ENCODE measurements at regions not wholly inside any gene's neighbourhood (a gene's known extent, or its start where the extent isn't known, plus 50 kb on each side); places are given as distances from the start of the nearest gene placed in this dataset.
"Not testable (repeated sequence)": the region's sequence is repeated elsewhere in the genome, so short reads cannot be mapped to it uniquely, and the experiment has no call there.

- WGBS (ENCODE audit: insufficient coverage), result 100% methylated on average over 4 of the region's 6 CpGs
- H3K4me1 ChIP-seq (ENCODE audit: control extremely low read depth in 1 of 4, control insufficient read depth in 4 of 4, insufficient read depth in 4 of 4, low read length in 3 of 4); H3K27ac ChIP-seq (ENCODE audit: insufficient read depth in 1 of 2, low read depth in 1 of 2, low read length in 2 of 2, poor library complexity in 1 of 2, severe bottlenecking in 2 of 2); H3K9me3 ChIP-seq (ENCODE audit: control extremely low read depth in 1 of 5, control insufficient read depth in 4 of 5, insufficient read depth in 2 of 5, low read depth in 1 of 5, low read length in 4 of 5); H3K27me3 ChIP-seq (replicated peaks in 2 of 5; ENCODE audit: control insufficient read depth in 4 of 5, insufficient read depth in 5 of 5, low read length in 4 of 5); CTCF ChIA-PET; DNase-seq; POLR2A ChIA-PET; H3K36me3 ChIP-seq (ENCODE audit: control insufficient read depth in 4 of 4, insufficient read depth in 4 of 4, low read length in 3 of 4); H3K4me3 ChIP-seq (ENCODE audit: control insufficient read depth in 1 of 7, extremely low read depth in 1 of 7, insufficient read depth in 4 of 7, low read depth in 2 of 7, low read length in 6 of 7): not testable (repeated sequence)
Measured at GRCh38 chr1:245102149-245102548, 52.6 kb upstream of the KIF26B start.

GRCh38 chr1:245099401-245099800 is 55.4 kb upstream of the KIF26B start:
- WGBS (ENCODE audit: insufficient coverage), result 98% methylated on average over 6 of the region's 8 CpGs
- DNase-seq, result no peak
- CTCF ChIA-PET, result no interaction called here

GRCh38 chr1:245098924-245099323 is 55.9 kb upstream of the KIF26B start:
- DNase-seq, result no peak
- ChIA-PET CTCF (no interaction called here), POLR2A (no interaction called here)
- Histone ChIP-seq H3K4me1 (ENCODE audit: control extremely low read depth in 1 of 4, control insufficient read depth in 4 of 4, insufficient read depth in 4 of 4, low read length in 3 of 4) (no peaks in the 10 kb centered on the region), H3K27me3 (replicated peaks in 2 of 5; ENCODE audit: control insufficient read depth in 4 of 5, insufficient read depth in 5 of 5, low read length in 4 of 5) (no peaks in the 10 kb centered on the region), H3K27ac (ENCODE audit: insufficient read depth in 1 of 2, low read depth in 1 of 2, low read length in 2 of 2, poor library complexity in 1 of 2, severe bottlenecking in 2 of 2) (no peak overlapping the region), H3K4me3 (ENCODE audit: control insufficient read depth in 1 of 7, extremely low read depth in 1 of 7, insufficient read depth in 4 of 7, low read depth in 2 of 7, low read length in 6 of 7) (no peak overlapping the region), H3K36me3 (ENCODE audit: control insufficient read depth in 4 of 4, insufficient read depth in 4 of 4, low read length in 3 of 4) (no peaks in the 10 kb centered on the region), H3K9me3 (ENCODE audit: control extremely low read depth in 1 of 5, control insufficient read depth in 4 of 5, insufficient read depth in 2 of 5, low read depth in 1 of 5, low read length in 4 of 5) (no peaks in the 10 kb centered on the region)
- 100% methylated on average over 4 of the region's 6 CpGs for WGBS (ENCODE audit: insufficient coverage)

More at GRCh38 chr1:245099401-245099800, 55.4 kb upstream of the KIF26B start:
- POLR2A ChIA-PET, result no interaction called here
- H3K9me3 ChIP-seq (ENCODE audit: control extremely low read depth in 1 of 5, control insufficient read depth in 4 of 5, insufficient read depth in 2 of 5, low read depth in 1 of 5, low read length in 4 of 5), result no peaks in the 10 kb centered on the region
- no peaks in the 10 kb centered on the region for H3K36me3 ChIP-seq (ENCODE audit: control insufficient read depth in 4 of 4, insufficient read depth in 4 of 4, low read length in 3 of 4)
- H3K4me3 ChIP-seq (ENCODE audit: control insufficient read depth in 1 of 7, extremely low read depth in 1 of 7, insufficient read depth in 4 of 7, low read depth in 2 of 7, low read length in 6 of 7), result no peak overlapping the region
- H3K27ac ChIP-seq (ENCODE audit: insufficient read depth in 1 of 2, low read depth in 1 of 2, low read length in 2 of 2, poor library complexity in 1 of 2, severe bottlenecking in 2 of 2), result no peak overlapping the region
- H3K4me1 ChIP-seq (ENCODE audit: control extremely low read depth in 1 of 4, control insufficient read depth in 4 of 4, insufficient read depth in 4 of 4, low read length in 3 of 4), result no peaks in the 10 kb centered on the region
- H3K27me3 ChIP-seq (replicated peaks in 2 of 5; ENCODE audit: control insufficient read depth in 4 of 5, insufficient read depth in 5 of 5, low read length in 4 of 5), result no peaks in the 10 kb centered on the region

GRCh38 chr1:245096311-245097066 is 58.3 kb upstream of the KIF26B start:
- POLR2A ChIA-PET, result no interaction called here
- no peaks in the 10 kb centered on the region for H3K9me3 ChIP-seq (ENCODE audit: control extremely low read depth in 1 of 5, control insufficient read depth in 4 of 5, insufficient read depth in 2 of 5, low read depth in 1 of 5, low read length in 4 of 5)
- CTCF ChIA-PET, result no interaction called here

GRCh38 chr1:245095903-245096302 is 58.9 kb upstream of the KIF26B start:
- Histone ChIP-seq H3K9me3 (ENCODE audit: control extremely low read depth in 1 of 5, control insufficient read depth in 4 of 5, insufficient read depth in 2 of 5, low read depth in 1 of 5, low read length in 4 of 5) (no peaks in the 10 kb centered on the region), H3K27ac (ENCODE audit: insufficient read depth in 1 of 2, low read depth in 1 of 2, low read length in 2 of 2, poor library complexity in 1 of 2, severe bottlenecking in 2 of 2) (no peak overlapping the region), H3K36me3 (ENCODE audit: control insufficient read depth in 4 of 4, insufficient read depth in 4 of 4, low read length in 3 of 4) (peaks cover 0 to 2% (median under 1%) of the 10 kb centered on the region in 4 experiments), H3K27me3 (replicated peaks in 2 of 5; ENCODE audit: control insufficient read depth in 4 of 5, insufficient read depth in 5 of 5, low read length in 4 of 5) (no peaks in the 10 kb centered on the region), H3K4me3 (ENCODE audit: control insufficient read depth in 1 of 7, extremely low read depth in 1 of 7, insufficient read depth in 4 of 7, low read depth in 2 of 7, low read length in 6 of 7) (no peak overlapping the region), H3K4me1 (ENCODE audit: control extremely low read depth in 1 of 4, control insufficient read depth in 4 of 4, insufficient read depth in 4 of 4, low read length in 3 of 4) (no peaks in the 10 kb centered on the region)
- ChIA-PET POLR2A (no interaction called here), CTCF (no interaction called here)
- no peak for DNase-seq
- 100% methylated on average over 1 of the region's 1 CpG for WGBS (ENCODE audit: insufficient coverage)

More at GRCh38 chr1:245096311-245097066, 58.3 kb upstream of the KIF26B start:
- Histone ChIP-seq H3K4me1 (ENCODE audit: control extremely low read depth in 1 of 4, control insufficient read depth in 4 of 4, insufficient read depth in 4 of 4, low read length in 3 of 4) (no peaks in the 10 kb centered on the region), H3K4me3 (ENCODE audit: control insufficient read depth in 1 of 7, extremely low read depth in 1 of 7, insufficient read depth in 4 of 7, low read depth in 2 of 7, low read length in 6 of 7) (no peak overlapping the region), H3K36me3 (ENCODE audit: control insufficient read depth in 4 of 4, insufficient read depth in 4 of 4, low read length in 3 of 4) (no peaks in the 10 kb centered on the region), H3K27me3 (replicated peaks in 2 of 5; ENCODE audit: control insufficient read depth in 4 of 5, insufficient read depth in 5 of 5, low read length in 4 of 5) (no peaks in the 10 kb centered on the region), H3K27ac (ENCODE audit: insufficient read depth in 1 of 2, low read depth in 1 of 2, low read length in 2 of 2, poor library complexity in 1 of 2, severe bottlenecking in 2 of 2) (no peak overlapping the region)
- DNase-seq, result no peak
- WGBS (ENCODE audit: insufficient coverage), result 95% methylated on average over 5 of the region's 5 CpGs

GRCh38 chr1:245094954-245095353 is 59.8 kb upstream of the KIF26B start:
- DNase-seq, result no peak
- no peak overlapping the region for H3K4me3 ChIP-seq (ENCODE audit: control insufficient read depth in 1 of 7, extremely low read depth in 1 of 7, insufficient read depth in 4 of 7, low read depth in 2 of 7, low read length in 6 of 7)
- ChIA-PET POLR2A (no interaction called here), CTCF (no interaction called here)
- H3K36me3 ChIP-seq (ENCODE audit: control insufficient read depth in 4 of 4, insufficient read depth in 4 of 4, low read length in 3 of 4), result peaks cover 0 to 2% (median under 1%) of the 10 kb centered on the region in 4 experiments
- H3K4me1 ChIP-seq (ENCODE audit: control extremely low read depth in 1 of 4, control insufficient read depth in 4 of 4, insufficient read depth in 4 of 4, low read length in 3 of 4), result no peaks in the 10 kb centered on the region
- H3K27me3 ChIP-seq (replicated peaks in 2 of 5; ENCODE audit: control insufficient read depth in 4 of 5, insufficient read depth in 5 of 5, low read length in 4 of 5), result no peaks in the 10 kb centered on the region
- 100% methylated on average over 2 of the region's 5 CpGs for WGBS (ENCODE audit: insufficient coverage)
- H3K9me3 ChIP-seq (ENCODE audit: control extremely low read depth in 1 of 5, control insufficient read depth in 4 of 5, insufficient read depth in 2 of 5, low read depth in 1 of 5, low read length in 4 of 5), result no peaks in the 10 kb centered on the region
- no peak overlapping the region for H3K27ac ChIP-seq (ENCODE audit: insufficient read depth in 1 of 2, low read depth in 1 of 2, low read length in 2 of 2, poor library complexity in 1 of 2, severe bottlenecking in 2 of 2)

GRCh38 chr1:245094092-245094491 is 60.7 kb upstream of the KIF26B start:
- POLR2A ChIA-PET, result no interaction called here
- Histone ChIP-seq H3K9me3 (ENCODE audit: control extremely low read depth in 1 of 5, control insufficient read depth in 4 of 5, insufficient read depth in 2 of 5, low read depth in 1 of 5, low read length in 4 of 5) (no peaks in the 10 kb centered on the region), H3K4me3 (ENCODE audit: control insufficient read depth in 1 of 7, extremely low read depth in 1 of 7, insufficient read depth in 4 of 7, low read depth in 2 of 7, low read length in 6 of 7) (no peak overlapping the region), H3K27ac (ENCODE audit: insufficient read depth in 1 of 2, low read depth in 1 of 2, low read length in 2 of 2, poor library complexity in 1 of 2, severe bottlenecking in 2 of 2) (no peak overlapping the region), H3K36me3 (ENCODE audit: control insufficient read depth in 4 of 4, insufficient read depth in 4 of 4, low read length in 3 of 4) (peaks cover 0 to 2% (median under 1%) of the 10 kb centered on the region in 4 experiments), H3K4me1 (ENCODE audit: control extremely low read depth in 1 of 4, control insufficient read depth in 4 of 4, insufficient read depth in 4 of 4, low read length in 3 of 4) (no peaks in the 10 kb centered on the region), H3K27me3 (replicated peaks in 2 of 5; ENCODE audit: control insufficient read depth in 4 of 5, insufficient read depth in 5 of 5, low read length in 4 of 5) (no peaks in the 10 kb centered on the region)
- WGBS (ENCODE audit: insufficient coverage), result 98% methylated on average over 7 of the region's 10 CpGs
- no peak for DNase-seq
- CTCF ChIA-PET, result no interaction called here

Data from common myeloid progenitor, CD34-positive (primary cell).